ENCODE measurements at regions not wholly inside any gene's neighbourhood (a gene's known extent, or its start where the extent isn't known, plus 50 kb on each side); places are given as distances from the start of the nearest gene placed in this dataset.

DNA sequence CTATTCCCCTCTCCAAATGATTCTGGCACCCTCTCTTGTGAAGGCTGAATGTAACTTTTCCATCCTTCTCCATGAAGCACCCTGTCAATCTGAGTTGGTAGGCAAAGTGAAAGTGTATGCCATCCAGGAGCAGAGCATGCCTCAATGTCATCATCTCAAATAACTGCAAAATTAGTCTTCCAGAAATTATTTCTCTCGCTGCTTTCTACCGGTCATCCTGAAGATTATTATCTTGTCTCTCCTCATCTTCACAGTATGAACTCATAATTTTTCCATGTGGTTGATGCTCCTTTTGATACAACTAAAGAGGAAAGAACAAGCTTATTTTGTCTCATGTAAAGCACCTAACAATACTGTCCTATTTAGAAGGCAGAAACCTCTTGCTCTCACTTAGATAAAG, 285.5 kb upstream of the PCDH7 start:
- TF ChIP-seq, protein P1, sequence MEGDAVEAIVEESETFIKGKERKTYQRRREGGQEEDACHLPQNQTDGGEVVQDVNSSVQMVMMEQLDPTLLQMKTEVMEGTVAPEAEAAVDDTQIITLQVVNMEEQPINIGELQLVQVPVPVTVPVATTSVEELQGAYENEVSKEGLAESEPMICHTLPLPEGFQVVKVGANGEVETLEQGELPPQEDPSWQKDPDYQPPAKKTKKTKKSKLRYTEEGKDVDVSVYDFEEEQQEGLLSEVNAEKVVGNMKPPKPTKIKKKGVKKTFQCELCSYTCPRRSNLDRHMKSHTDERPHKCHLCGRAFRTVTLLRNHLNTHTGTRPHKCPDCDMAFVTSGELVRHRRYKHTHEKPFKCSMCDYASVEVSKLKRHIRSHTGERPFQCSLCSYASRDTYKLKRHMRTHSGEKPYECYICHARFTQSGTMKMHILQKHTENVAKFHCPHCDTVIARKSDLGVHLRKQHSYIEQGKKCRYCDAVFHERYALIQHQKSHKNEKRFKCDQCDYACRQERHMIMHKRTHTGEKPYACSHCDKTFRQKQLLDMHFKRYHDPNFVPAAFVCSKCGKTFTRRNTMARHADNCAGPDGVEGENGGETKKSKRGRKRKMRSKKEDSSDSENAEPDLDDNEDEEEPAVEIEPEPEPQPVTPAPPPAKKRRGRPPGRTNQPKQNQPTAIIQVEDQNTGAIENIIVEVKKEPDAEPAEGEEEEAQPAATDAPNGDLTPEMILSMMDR (tag by site-specific recombination; IDR thresholded peaks at IDR 0.05): no peak
- TF ChIP-seq, protein P2, sequence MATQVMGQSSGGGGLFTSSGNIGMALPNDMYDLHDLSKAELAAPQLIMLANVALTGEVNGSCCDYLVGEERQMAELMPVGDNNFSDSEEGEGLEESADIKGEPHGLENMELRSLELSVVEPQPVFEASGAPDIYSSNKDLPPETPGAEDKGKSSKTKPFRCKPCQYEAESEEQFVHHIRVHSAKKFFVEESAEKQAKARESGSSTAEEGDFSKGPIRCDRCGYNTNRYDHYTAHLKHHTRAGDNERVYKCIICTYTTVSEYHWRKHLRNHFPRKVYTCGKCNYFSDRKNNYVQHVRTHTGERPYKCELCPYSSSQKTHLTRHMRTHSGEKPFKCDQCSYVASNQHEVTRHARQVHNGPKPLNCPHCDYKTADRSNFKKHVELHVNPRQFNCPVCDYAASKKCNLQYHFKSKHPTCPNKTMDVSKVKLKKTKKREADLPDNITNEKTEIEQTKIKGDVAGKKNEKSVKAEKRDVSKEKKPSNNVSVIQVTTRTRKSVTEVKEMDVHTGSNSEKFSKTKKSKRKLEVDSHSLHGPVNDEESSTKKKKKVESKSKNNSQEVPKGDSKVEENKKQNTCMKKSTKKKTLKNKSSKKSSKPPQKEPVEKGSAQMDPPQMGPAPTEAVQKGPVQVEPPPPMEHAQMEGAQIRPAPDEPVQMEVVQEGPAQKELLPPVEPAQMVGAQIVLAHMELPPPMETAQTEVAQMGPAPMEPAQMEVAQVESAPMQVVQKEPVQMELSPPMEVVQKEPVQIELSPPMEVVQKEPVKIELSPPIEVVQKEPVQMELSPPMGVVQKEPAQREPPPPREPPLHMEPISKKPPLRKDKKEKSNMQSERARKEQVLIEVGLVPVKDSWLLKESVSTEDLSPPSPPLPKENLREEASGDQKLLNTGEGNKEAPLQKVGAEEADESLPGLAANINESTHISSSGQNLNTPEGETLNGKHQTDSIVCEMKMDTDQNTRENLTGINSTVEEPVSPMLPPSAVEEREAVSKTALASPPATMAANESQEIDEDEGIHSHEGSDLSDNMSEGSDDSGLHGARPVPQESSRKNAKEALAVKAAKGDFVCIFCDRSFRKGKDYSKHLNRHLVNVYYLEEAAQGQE (tag by site-specific recombination; IDR thresholded peaks at IDR 0.05): no peak
- TF ChIP-seq GLI4 (tag by site-specific recombination; IDR thresholded peaks at IDR 0.05): no peak
- no peak for TF ChIP-seq ZNF202 (tag by site-specific recombination; IDR thresholded peaks at IDR 0.05; ENCODE audit: borderline replicate concordance)
- no peak for TF ChIP-seq ELK4 (IDR thresholded peaks at IDR 0.05; ENCODE audit: borderline replicate concordance, low read depth, low read length)
